Hepatocyte (in vitro differentiated cells): ENCODE measurements at regions not wholly inside any gene's neighbourhood (a gene's known extent, or its start where the extent isn't known, plus 50 kb on each side); places are given as distances from the start of the nearest gene placed in this dataset.

Experiments used
- DNase-seq: peaks from one replicate; pipeline ENCODE4 v3.0.0-alpha.2; 2016; ENCODE audit warnings: low spot score
- H2AFZ ChIP-seq: fragments of 200-600 bp; sonication (generic); 2 replicates; pipeline ENCODE4 v1.6.0; 2016; ENCODE audit warnings: antibody characterized with exemption, mild to moderate bottlenecking
- H3K27ac ChIP-seq: fragments of 200-600 bp; sonication (generic); 2 replicates; pipeline ENCODE4 v1.5.1; 2016; ENCODE audit warnings: mild to moderate bottlenecking
- H3K27me3 ChIP-seq: fragments of 200-600 bp; sonication (generic); 2 replicates; pipeline ENCODE4 v1.6.1; 2016
- H3K36me3 ChIP-seq: fragments of 200-600 bp; sonication (generic); replicated peaks from 2 replicates; pipeline ENCODE4 v1.5.1; 2016; ENCODE audit warnings: low read depth; ENCODE audit not compliant: insufficient read depth
- H3K4me1 ChIP-seq: fragments of 200-600 bp; sonication (generic); 2 replicates; pipeline ENCODE4 v1.5.1; 2016; ENCODE audit warnings: mild to moderate bottlenecking, moderate library complexity; ENCODE audit not compliant: insufficient read depth
- H3K4me2 ChIP-seq: fragments of 200-600 bp; sonication (generic); 2 replicates; pipeline ENCODE4 v1.6.0; 2016
- H3K4me3 ChIP-seq: fragments of 200-600 bp; sonication (generic); 2 replicates; pipeline ENCODE4 v1.5.1; 2016; ENCODE audit warnings: mild to moderate bottlenecking
- H3K79me2 ChIP-seq: fragments of 200-600 bp; sonication (generic); 2 replicates; pipeline ENCODE4 v1.6.0; 2017; ENCODE audit warnings: mild to moderate bottlenecking
- H3K9me2 ChIP-seq: fragments of 200-600 bp; sonication (generic); replicated peaks from 2 replicates; pipeline ENCODE4 v1.6.0; 2017; ENCODE audit warnings: mild to moderate bottlenecking; ENCODE audit not compliant: insufficient read depth
- H3K9me3 ChIP-seq: fragments of 200-600 bp; sonication (generic); 2 replicates; pipeline ENCODE4 v1.5.1; 2016; ENCODE audit warnings: low read depth, mild to moderate bottlenecking
- H4K20me1 ChIP-seq: fragments of 200-600 bp; sonication (generic); 2 replicates; pipeline ENCODE4 v1.6.0; 2016; ENCODE audit warnings: mild to moderate bottlenecking; ENCODE audit not compliant: insufficient read depth, poor library complexity, severe bottlenecking
- EZH2 ChIP-seq: fragments of 200-600 bp; sonication (generic); IDR thresholded peaks from 2 replicates; pipeline ENCODE4 v1.6.1; 2016; ENCODE audit warnings: antibody characterized with exemption, mild to moderate bottlenecking, borderline replicate concordance
- EZH2phosphoT487 ChIP-seq: fragments of 200-600 bp; sonication (generic); IDR thresholded peaks from one replicate; pipeline ENCODE4 v1.6.1; 2018; ENCODE audit warnings: antibody characterized with exemption, mild to moderate bottlenecking, low read depth, moderate library complexity; ENCODE audit not compliant: unreplicated experiment, severe bottlenecking
- WGBS: methylation state at CpG from one replicate; pipeline ENCODE4 v1.1.6; 2016; ENCODE audit warnings: low lambda C conversion rate; ENCODE audit errors: missing lambda C conversion rate; 5-methylcytosine and 5-hydroxymethylcytosine counted together
- TF ChIP-seq, protein P1 (sequence below): fragments of 200-600 bp; sonication (generic); IDR thresholded peaks from 2 replicates; pipeline ENCODE4 v1.5.1; 2016; ENCODE audit warnings: antibody characterized with exemption, mild to moderate bottlenecking; ENCODE audit not compliant: poor library complexity

DNA sequence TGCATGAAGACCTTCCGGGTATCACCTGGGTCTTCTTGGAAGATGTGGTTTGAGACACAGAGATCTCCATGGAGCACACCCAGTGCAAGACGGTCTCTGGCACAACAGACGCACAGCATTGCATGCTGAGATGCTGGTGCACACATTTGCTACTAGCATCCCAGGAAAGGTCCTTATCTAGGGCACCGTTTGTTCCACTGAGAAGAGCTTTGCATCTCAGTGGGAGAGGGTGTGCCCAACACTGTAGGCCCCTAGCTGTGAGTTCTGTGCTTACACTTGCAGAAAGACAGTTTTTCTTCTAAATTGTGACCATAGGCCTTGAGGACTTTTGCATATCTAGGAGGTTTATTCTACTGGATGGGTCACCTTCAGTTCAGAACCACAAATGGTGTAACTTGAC lies 554.1 kb downstream of the MATN1 start:
- no peak overlapping the region for H2AFZ ChIP-seq
- WGBS, result 75% methylated on average over 4 of the region's 4 CpGs
- H3K9me2 ChIP-seq, result no peaks in the 10 kb centered on the region
- H3K9me3 ChIP-seq, result no peaks in the 10 kb centered on the region
- H3K36me3 ChIP-seq, result no peaks in the 10 kb centered on the region
- H3K27me3 ChIP-seq, result peaks cover 3% of the 10 kb centered on the region
- DNase-seq, result no peak
- H3K4me2 ChIP-seq, result no peak overlapping the region
- H3K27ac ChIP-seq, result no peak overlapping the region
- H4K20me1 ChIP-seq, result no peaks in the 10 kb centered on the region
- TF ChIP-seq, protein P1, sequence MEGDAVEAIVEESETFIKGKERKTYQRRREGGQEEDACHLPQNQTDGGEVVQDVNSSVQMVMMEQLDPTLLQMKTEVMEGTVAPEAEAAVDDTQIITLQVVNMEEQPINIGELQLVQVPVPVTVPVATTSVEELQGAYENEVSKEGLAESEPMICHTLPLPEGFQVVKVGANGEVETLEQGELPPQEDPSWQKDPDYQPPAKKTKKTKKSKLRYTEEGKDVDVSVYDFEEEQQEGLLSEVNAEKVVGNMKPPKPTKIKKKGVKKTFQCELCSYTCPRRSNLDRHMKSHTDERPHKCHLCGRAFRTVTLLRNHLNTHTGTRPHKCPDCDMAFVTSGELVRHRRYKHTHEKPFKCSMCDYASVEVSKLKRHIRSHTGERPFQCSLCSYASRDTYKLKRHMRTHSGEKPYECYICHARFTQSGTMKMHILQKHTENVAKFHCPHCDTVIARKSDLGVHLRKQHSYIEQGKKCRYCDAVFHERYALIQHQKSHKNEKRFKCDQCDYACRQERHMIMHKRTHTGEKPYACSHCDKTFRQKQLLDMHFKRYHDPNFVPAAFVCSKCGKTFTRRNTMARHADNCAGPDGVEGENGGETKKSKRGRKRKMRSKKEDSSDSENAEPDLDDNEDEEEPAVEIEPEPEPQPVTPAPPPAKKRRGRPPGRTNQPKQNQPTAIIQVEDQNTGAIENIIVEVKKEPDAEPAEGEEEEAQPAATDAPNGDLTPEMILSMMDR, result no peak
- TF ChIP-seq EZH2phosphoT487 (no peak), EZH2 (no peak)
- no peaks in the 10 kb centered on the region for H3K79me2 ChIP-seq
- no peak overlapping the region for H3K4me3 ChIP-seq
- H3K4me1 ChIP-seq, result no peaks in the 10 kb centered on the region

DNA sequence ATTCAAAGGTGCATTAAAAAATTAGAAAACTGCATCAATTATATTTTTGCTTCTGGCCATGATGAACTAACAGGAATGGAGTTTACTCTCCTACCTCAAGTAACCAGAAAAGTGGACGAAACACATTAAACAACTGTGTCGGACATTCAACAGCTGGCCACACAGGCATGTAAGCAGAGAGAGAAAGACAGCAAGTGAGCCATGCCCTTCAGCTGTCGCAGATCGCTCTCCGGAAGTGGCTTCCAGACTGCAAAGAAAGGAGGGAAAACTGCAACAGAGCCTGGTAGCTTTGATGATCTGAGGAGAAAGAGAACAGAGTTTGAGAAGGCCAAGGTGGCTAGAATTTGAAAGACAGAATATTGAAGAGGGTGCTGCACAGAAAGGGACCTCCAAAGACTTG lies 557.2 kb downstream of the MATN1 start:
- WGBS, result 74% methylated on average over 5 of the region's 5 CpGs
- DNase-seq, result no peak

DNA sequence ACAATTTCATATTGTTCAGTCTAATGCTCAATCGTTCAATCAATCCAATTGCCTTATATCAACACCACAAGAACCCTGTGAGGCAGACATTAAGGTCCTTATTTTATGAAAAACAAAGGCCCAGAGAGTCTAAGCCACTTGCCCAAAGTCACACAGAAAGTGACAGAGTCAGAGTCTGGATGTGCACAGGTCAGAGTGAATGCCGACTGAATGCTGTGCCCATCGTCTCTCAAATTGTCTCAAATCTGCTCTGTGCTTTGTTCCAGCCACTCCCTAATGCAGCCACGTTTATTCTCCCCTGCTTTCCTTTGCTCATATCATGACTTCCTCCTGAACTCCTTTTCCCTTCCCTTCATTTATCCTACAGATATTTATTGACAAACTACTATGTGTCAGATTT lies 558.3 kb downstream of the MATN1 start:
- DNase-seq, result no peak
- Histone ChIP-seq H3K9me2 (no peaks in the 10 kb centered on the region), H3K36me3 (no peaks in the 10 kb centered on the region), H3K4me1 (no peaks in the 10 kb centered on the region), H2AFZ (no peak overlapping the region), H3K27me3 (no peaks in the 10 kb centered on the region), H4K20me1 (no peaks in the 10 kb centered on the region), H3K9me3 (no peaks in the 10 kb centered on the region), H3K27ac (no peak overlapping the region), H3K4me2 (no peak overlapping the region), H3K79me2 (no peaks in the 10 kb centered on the region), H3K4me3 (no peak overlapping the region)
- TF ChIP-seq EZH2phosphoT487 (no peak), EZH2 (no peak)
- TF ChIP-seq, protein P1, result no peak
- 84% methylated on average over 4 of the region's 4 CpGs for WGBS

More for the DNA sequence above, 557.2 kb downstream of the MATN1 start:
- Histone ChIP-seq H3K27ac (no peak overlapping the region), H2AFZ (no peak overlapping the region), H3K4me2 (no peak overlapping the region), H3K9me3 (no peaks in the 10 kb centered on the region), H3K4me3 (no peak overlapping the region), H3K27me3 (no peaks in the 10 kb centered on the region), H3K36me3 (no peaks in the 10 kb centered on the region), H3K9me2 (no peaks in the 10 kb centered on the region), H3K79me2 (no peaks in the 10 kb centered on the region), H3K4me1 (no peaks in the 10 kb centered on the region), H4K20me1 (no peaks in the 10 kb centered on the region)
- TF ChIP-seq, protein P1, result no peak
- TF ChIP-seq EZH2 (no peak), EZH2phosphoT487 (no peak)

DNA sequence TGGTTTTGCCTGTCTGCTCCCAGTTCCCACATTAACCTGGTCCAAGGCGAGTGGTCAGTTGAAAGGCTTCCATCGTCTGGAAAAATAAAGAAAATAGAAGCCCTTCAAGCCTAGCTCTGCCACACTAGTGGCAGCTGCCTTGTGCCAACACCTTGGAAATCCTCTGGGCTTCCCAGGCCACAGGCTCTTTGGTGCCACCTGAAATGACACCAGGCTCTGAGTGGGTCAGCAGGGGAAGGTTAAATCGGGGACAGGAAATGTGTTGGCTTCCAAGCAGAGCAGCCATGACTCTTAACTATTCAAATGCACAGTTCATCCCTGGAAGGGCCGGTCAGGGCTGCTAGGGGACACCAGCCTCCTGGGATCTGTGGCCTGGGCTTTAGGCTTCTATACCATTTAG lies 558.7 kb downstream of the MATN1 start:
- no peaks in the 10 kb centered on the region for H3K4me1 ChIP-seq
- DNase-seq, result no peak
- TF ChIP-seq, protein P1, result no peak
- TF ChIP-seq EZH2phosphoT487 (no peak), EZH2 (no peak)
- H3K4me3 ChIP-seq, result no peak overlapping the region
- no peaks in the 10 kb centered on the region for H3K36me3 ChIP-seq
- no peaks in the 10 kb centered on the region for H3K9me3 ChIP-seq
- H3K27me3 ChIP-seq, result no peaks in the 10 kb centered on the region
- H2AFZ ChIP-seq, result no peak overlapping the region
- H3K27ac ChIP-seq, result no peak overlapping the region
- H3K9me2 ChIP-seq, result no peaks in the 10 kb centered on the region
- H3K79me2 ChIP-seq, result no peaks in the 10 kb centered on the region
- no peaks in the 10 kb centered on the region for H4K20me1 ChIP-seq
- WGBS, result 81% methylated on average over 4 of the region's 4 CpGs
- H3K4me2 ChIP-seq, result no peak overlapping the region
